MM.1S (cell line): ENCODE measurements at regions not wholly inside any gene's neighbourhood (a gene's known extent, or its start where the extent isn't known, plus 50 kb on each side); places are given as distances from the start of the nearest gene placed in this dataset.

Experiments
- DNase-seq: peaks from one replicate; pipeline ENCODE4 v3.0.0-alpha.2; 2015
- H2AFZ ChIP-seq: fragments of 300-600 bp; sonication (generic); 2 replicates; pipeline ENCODE4 v1.6.0; 2016; ENCODE audit warnings: antibody characterized with exemption, low read length
- H3F3A ChIP-seq: fragments of 300-600 bp; sonication (generic); 2 replicates; pipeline ENCODE4 v1.6.1; 2016; ENCODE audit warnings: mild to moderate bottlenecking, antibody characterized with exemption, low read length, moderate library complexity, mixed read lengths; ENCODE audit not compliant: insufficient read depth
- H3K27ac ChIP-seq: fragments of 300-600 bp; sonication (generic); 2 replicates; pipeline ENCODE4 v1.5.1; 2016; ENCODE audit warnings: mild to moderate bottlenecking, low read length
- H3K27me3 ChIP-seq: fragments of 300-600 bp; sonication (generic); replicated peaks from 2 replicates; pipeline ENCODE4 v1.6.0; 2016; ENCODE audit warnings: low read length; ENCODE audit not compliant: insufficient read depth
- H3K36me3 ChIP-seq: fragments of 300-600 bp; sonication (generic); replicated peaks from 2 replicates; pipeline ENCODE4 v1.6.1; 2016; ENCODE audit warnings: mild to moderate bottlenecking, low read length, mixed read lengths; ENCODE audit not compliant: insufficient read depth
- H3K4me1 ChIP-seq: fragments of 300-600 bp; sonication (generic); 2 replicates; pipeline ENCODE4 v1.6.1; 2016; ENCODE audit warnings: low read length, mixed read lengths
- H3K4me2 ChIP-seq: fragments of 300-600 bp; sonication (generic); 2 replicates; pipeline ENCODE4 v1.6.0; 2016; ENCODE audit warnings: low read depth, low read length
- H3K4me3 ChIP-seq: fragments of 300-600 bp; sonication (generic); 2 replicates; pipeline ENCODE4 v1.5.1; 2016; ENCODE audit warnings: low read length, mixed read lengths
- H3K79me2 ChIP-seq: fragments of 300-600 bp; sonication (generic); 2 replicates; pipeline ENCODE4 v1.6.1; 2016; ENCODE audit warnings: mixed run types, low read length, mixed read lengths
- H3K9ac ChIP-seq: fragments of 300-600 bp; sonication (generic); 2 replicates; pipeline ENCODE4 v1.6.1; 2016; ENCODE audit warnings: low read length, mixed read lengths
- H3K9me2 ChIP-seq: fragments of 300-600 bp; sonication (generic); replicated peaks from 2 replicates; pipeline ENCODE4 v1.6.1; 2016; ENCODE audit warnings: mild to moderate bottlenecking, low read length, mixed read lengths; ENCODE audit not compliant: insufficient read depth
- H3K9me3 ChIP-seq: fragments of 300-600 bp; sonication (generic); replicated peaks from 2 replicates; pipeline ENCODE4 v1.6.1; 2016; ENCODE audit warnings: mild to moderate bottlenecking, low read length, mixed read lengths; ENCODE audit not compliant: insufficient read depth
- H4K20me1 ChIP-seq: fragments of 300-600 bp; sonication (generic); 2 replicates; pipeline ENCODE4 v1.6.1; 2016; ENCODE audit warnings: mild to moderate bottlenecking, low read length, moderate library complexity, mixed read lengths; ENCODE audit not compliant: insufficient read depth
- CTCF ChIP-seq: fragments of 300-600 bp; sonication (generic); IDR thresholded peaks from 2 replicates; pipeline ENCODE4 v1.5.1; 2016; ENCODE audit warnings: antibody characterized with exemption, low read length, mixed read lengths
- EZH2 ChIP-seq: fragments of 300-600 bp; sonication (generic); optimal IDR thresholded peaks from 2 replicates; pipeline ENCODE3; 2017; ENCODE audit warnings: low read depth, mild to moderate bottlenecking, antibody characterized with exemption, low read length, mixed read lengths
- EZH2phosphoT487 ChIP-seq: fragments of 300-600 bp; sonication (generic); IDR thresholded peaks from 2 replicates; pipeline ENCODE4 v1.6.1; 2018; ENCODE audit warnings: antibody characterized with exemption, low read length

DNA sequence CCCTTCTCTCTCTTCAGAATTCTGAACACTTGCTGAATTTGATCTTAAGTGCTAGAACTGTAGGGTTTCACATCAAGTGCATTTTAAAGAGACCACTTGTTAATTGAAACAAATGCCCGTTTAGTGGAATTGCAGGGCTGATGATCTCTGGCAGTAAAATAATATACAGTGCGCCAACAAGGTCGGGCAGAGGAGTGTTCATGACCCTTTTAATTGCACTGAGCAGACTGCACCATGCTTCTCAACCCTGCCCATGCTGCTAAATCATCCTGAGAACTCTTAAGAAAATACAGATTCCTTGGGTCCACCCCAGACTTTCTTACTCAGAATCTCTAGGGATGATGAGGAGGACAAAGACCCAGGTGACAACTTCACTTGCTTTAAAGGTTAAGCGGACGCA lies 73.5 kb downstream of the SC5D start:
- no peak for DNase-seq
- no peak overlapping the region for H3K27ac ChIP-seq
- no peaks in the 10 kb centered on the region for H3K9me2 ChIP-seq
- H3K4me3 ChIP-seq: no peak overlapping the region
- no peak overlapping the region for H2AFZ ChIP-seq
- H3K9me3 ChIP-seq: no peaks in the 10 kb centered on the region
- no peaks in the 10 kb centered on the region for H3K79me2 ChIP-seq
- no peak overlapping the region for H3K9ac ChIP-seq
- no peak for TF ChIP-seq EZH2
- TF ChIP-seq EZH2phosphoT487: no peak
- no peak for TF ChIP-seq CTCF
- H3K27me3 ChIP-seq: no peaks in the 10 kb centered on the region
- H3K4me2 ChIP-seq: no peak overlapping the region
- no peaks in the 10 kb centered on the region for H3F3A ChIP-seq
- 0 out of 2 replicates have a peak, but pooled peaks cover 5% of the 10 kb centered on the region for H3K4me1 ChIP-seq
- no peaks in the 10 kb centered on the region for H3K36me3 ChIP-seq
- no peaks in the 10 kb centered on the region for H4K20me1 ChIP-seq

GRCh38 chr11:121367001-121367843 lies 74.7 kb downstream of the SC5D start:
- Histone ChIP-seq H3K4me2 (peak overlapping the region; percentile 57), H3K4me1 (0 out of 2 replicates have a peak, but pooled peaks cover 5% of the 10 kb centered on the region)

GRCh38 chr11:121367844-121368225 lies 75.3 kb downstream of the SC5D start:
- DNase-seq: no peak
- no peak overlapping the region for H3K4me3 ChIP-seq
- H4K20me1 ChIP-seq: no peaks in the 10 kb centered on the region
- H3K4me2 ChIP-seq: peak overlapping the region; percentile 57
- H3K9me3 ChIP-seq: no peaks in the 10 kb centered on the region
- no peak overlapping the region for H2AFZ ChIP-seq
- H3K27me3 ChIP-seq: no peaks in the 10 kb centered on the region
- no peak overlapping the region for H3K9ac ChIP-seq
- H3F3A ChIP-seq: no peaks in the 10 kb centered on the region
- H3K9me2 ChIP-seq: no peaks in the 10 kb centered on the region
- no peaks in the 10 kb centered on the region for H3K36me3 ChIP-seq
- TF ChIP-seq EZH2: no peak
- TF ChIP-seq EZH2phosphoT487: no peak
- no peak for TF ChIP-seq CTCF
- H3K4me1 ChIP-seq: 0 out of 2 replicates have a peak, but pooled peaks cover 5% of the 10 kb centered on the region
- H3K79me2 ChIP-seq: no peaks in the 10 kb centered on the region
- H3K27ac ChIP-seq: no peak overlapping the region

More at GRCh38 chr11:121367001-121367843, 74.7 kb downstream of the SC5D start:
- Histone ChIP-seq H3K9me3 (no peaks in the 10 kb centered on the region), H3K9ac (no peak overlapping the region), H3K27me3 (no peaks in the 10 kb centered on the region), H3K36me3 (no peaks in the 10 kb centered on the region), H3K27ac (no peak overlapping the region), H3K79me2 (no peaks in the 10 kb centered on the region), H3K9me2 (no peaks in the 10 kb centered on the region), H3F3A (no peaks in the 10 kb centered on the region), H4K20me1 (no peaks in the 10 kb centered on the region), H3K4me3 (peak overlapping the region; percentile 18; the same call in 1 of the 2 replicates), H2AFZ (peak overlapping the region; percentile 24; the same call in 1 of the 2 replicates)
- TF ChIP-seq CTCF: no peak
- TF ChIP-seq EZH2: no peak
- TF ChIP-seq EZH2phosphoT487: no peak
- peak; percentile 81 for DNase-seq
